MCF 10A (cell line): ENCODE measurements at regions not wholly inside any gene's neighbourhood (a gene's known extent, or its start where the extent isn't known, plus 50 kb on each side); places are given as distances from the start of the nearest gene placed in this dataset.

Experiments used
- BruUV-seq: library from RNA; stranded (reverse); fragments of 400-500 nt; replicated peaks from 2 replicates; lab custom pipeline; 2021; lab: Mats Ljungman, UMichigan
- CTCF ChIA-PET: fragments of 300-600 bp; sonication (Branson Sonifier 250); formaldehyde crosslinking; extraction: SDS; loops from one replicate; lab custom pipeline; 2021; ENCODE audit warnings: antibody characterized with exemption, inconsistent platforms; lab: Yijun Ruan, JAX
- POLR2A ChIA-PET: fragments of 300-600, 350-650 bp; sonication (Branson Sonifier 250); formaldehyde crosslinking; extraction: SDS; loops from one replicate; lab custom pipeline; 2020; ENCODE audit warnings: antibody characterized with exemption, inconsistent platforms; lab: Yijun Ruan, JAX
- DNase-seq: peaks from one replicate; pipeline ENCODE4 v3.0.0-alpha.2; 2018; ENCODE audit not compliant: unreplicated experiment
- H3K27ac Mint-ChIP-seq: one replicate; pipeline ENCODE4 v1.8.0; 2022; ENCODE audit warnings: mild to moderate bottlenecking, low read depth, mixed read lengths; ENCODE audit not compliant: unreplicated experiment
- H3K27me3 Mint-ChIP-seq: one replicate; pipeline ENCODE4 v1.8.0; 2022; ENCODE audit warnings: mixed read lengths; ENCODE audit not compliant: insufficient read depth, unreplicated experiment
- H3K36me3 Mint-ChIP-seq: one replicate; pipeline ENCODE4 v1.8.0; 2022; ENCODE audit warnings: mild to moderate bottlenecking, moderate library complexity, mixed read lengths; ENCODE audit not compliant: insufficient read depth, unreplicated experiment
- H3K4me1 Mint-ChIP-seq: one replicate; pipeline ENCODE4 v1.8.0; 2022; ENCODE audit warnings: mixed read lengths; ENCODE audit not compliant: insufficient read depth, unreplicated experiment
- H3K4me3 Mint-ChIP-seq: one replicate; pipeline ENCODE4 v1.8.0; 2022; ENCODE audit warnings: mild to moderate bottlenecking, moderate library complexity, mixed read lengths; ENCODE audit not compliant: unreplicated experiment
- H3K9me3 Mint-ChIP-seq: one replicate; pipeline ENCODE4 v1.8.0; 2022; ENCODE audit warnings: mixed read lengths; ENCODE audit not compliant: unreplicated experiment
- intact Hi-C: fragments of 100-400 bp; cut with micrococcal nuclease; formaldehyde crosslinking; loops from 2 replicates; pipeline ENCODE4 v1.14.1; 2022
- TF ChIP-seq, protein P1 (sequence below): fragments of 200-600 bp; IDR thresholded peaks from one replicate; pipeline ENCODE4 v1.8.0; 2022; ENCODE audit warnings: antibody characterized with exemption, mild to moderate bottlenecking; ENCODE audit not compliant: unreplicated experiment

DNA sequence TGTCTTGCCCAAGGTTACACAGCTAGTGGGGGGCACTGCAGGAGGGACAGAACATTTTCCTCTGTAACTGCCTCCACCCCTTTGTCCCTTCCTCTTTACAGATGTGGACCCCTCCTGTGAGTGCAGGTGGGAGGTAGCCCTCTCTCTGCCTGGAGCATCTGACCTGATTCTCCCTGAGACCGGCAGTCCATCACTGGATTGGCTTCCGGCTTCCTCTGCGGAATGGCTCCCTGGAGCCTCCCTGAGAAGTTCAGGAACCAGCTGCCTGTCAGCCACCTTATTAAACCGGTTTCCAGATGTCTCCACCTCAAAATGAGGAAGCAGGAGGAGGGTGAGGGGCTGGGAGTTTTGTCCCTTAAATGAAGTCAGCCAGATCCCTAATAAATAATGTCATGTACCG is 67.3 kb upstream of the TNP1 start:
- CTCF ChIA-PET: interaction anchor here (0.7 kb wide), 1 partner anchor 785 kb away, joined by 3 read pairs; no protein-coding TSS in a partner anchor
- no peaks in the 10 kb centered on the region for H3K4me1 Mint-ChIP-seq
- TF ChIP-seq, protein P1, sequence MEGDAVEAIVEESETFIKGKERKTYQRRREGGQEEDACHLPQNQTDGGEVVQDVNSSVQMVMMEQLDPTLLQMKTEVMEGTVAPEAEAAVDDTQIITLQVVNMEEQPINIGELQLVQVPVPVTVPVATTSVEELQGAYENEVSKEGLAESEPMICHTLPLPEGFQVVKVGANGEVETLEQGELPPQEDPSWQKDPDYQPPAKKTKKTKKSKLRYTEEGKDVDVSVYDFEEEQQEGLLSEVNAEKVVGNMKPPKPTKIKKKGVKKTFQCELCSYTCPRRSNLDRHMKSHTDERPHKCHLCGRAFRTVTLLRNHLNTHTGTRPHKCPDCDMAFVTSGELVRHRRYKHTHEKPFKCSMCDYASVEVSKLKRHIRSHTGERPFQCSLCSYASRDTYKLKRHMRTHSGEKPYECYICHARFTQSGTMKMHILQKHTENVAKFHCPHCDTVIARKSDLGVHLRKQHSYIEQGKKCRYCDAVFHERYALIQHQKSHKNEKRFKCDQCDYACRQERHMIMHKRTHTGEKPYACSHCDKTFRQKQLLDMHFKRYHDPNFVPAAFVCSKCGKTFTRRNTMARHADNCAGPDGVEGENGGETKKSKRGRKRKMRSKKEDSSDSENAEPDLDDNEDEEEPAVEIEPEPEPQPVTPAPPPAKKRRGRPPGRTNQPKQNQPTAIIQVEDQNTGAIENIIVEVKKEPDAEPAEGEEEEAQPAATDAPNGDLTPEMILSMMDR: no peak
- no peak overlapping the region for H3K27ac Mint-ChIP-seq
- no peaks in the 10 kb centered on the region for H3K9me3 Mint-ChIP-seq
- DNase-seq: no peak
- no TSS peak for BruUV-seq
- H3K4me3 Mint-ChIP-seq: no peak overlapping the region
- intact Hi-C loops: no loop called here
- H3K27me3 Mint-ChIP-seq: no peaks in the 10 kb centered on the region
- no peaks in the 10 kb centered on the region for H3K36me3 Mint-ChIP-seq
- POLR2A ChIA-PET: no interaction called here

DNA sequence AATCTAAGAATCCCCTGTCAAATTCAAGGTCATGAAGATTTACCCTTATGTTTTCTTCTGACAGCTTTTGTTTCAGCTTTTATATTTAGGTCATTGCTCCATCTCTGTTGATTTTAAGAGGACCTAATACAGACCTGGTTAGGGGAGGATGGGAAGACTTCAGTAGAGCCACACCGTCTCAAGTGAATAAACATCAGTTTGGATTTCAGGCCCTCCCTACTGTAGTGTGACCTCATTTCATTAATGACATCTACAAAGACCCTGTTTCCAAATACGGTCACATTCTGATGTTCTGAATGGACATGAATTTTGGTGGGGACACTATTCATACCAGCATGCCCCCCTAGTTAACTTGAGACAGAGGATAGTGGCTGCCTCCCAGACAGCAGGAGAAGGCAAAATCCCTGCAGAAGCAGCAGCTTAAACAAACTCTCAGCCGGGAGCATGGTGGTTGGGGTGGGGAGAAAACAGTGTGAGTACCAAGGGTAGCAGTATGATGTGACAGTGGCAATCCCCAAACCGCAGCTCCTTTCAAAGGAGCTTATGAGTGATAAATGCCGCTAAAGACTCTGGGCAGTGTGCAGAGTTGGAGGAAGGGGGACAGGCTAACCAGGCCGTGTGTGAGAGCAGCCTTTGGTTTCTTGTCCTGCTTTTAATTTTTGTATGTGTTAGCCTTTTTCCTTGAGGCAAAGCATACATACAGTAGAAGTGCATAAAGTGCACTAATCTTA is 65.9 kb upstream of the TNP1 start:
- Mint-ChIP-seq H3K27me3 (no peaks in the 10 kb centered on the region), H3K4me3 (no peak overlapping the region), H3K4me1 (no peaks in the 10 kb centered on the region), H3K9me3 (no peaks in the 10 kb centered on the region), H3K27ac (no peak overlapping the region), H3K36me3 (no peaks in the 10 kb centered on the region)
- ChIA-PET POLR2A (no interaction called here), CTCF (interaction anchor here (0.7 kb wide), 1 partner anchor 13 kb away, joined by 3 read pairs; no protein-coding TSS in a partner anchor)
- TF ChIP-seq, protein P1: no peak
- intact Hi-C loops: no loop called here
- BruUV-seq: no TSS peak
- DNase-seq: no peak

DNA sequence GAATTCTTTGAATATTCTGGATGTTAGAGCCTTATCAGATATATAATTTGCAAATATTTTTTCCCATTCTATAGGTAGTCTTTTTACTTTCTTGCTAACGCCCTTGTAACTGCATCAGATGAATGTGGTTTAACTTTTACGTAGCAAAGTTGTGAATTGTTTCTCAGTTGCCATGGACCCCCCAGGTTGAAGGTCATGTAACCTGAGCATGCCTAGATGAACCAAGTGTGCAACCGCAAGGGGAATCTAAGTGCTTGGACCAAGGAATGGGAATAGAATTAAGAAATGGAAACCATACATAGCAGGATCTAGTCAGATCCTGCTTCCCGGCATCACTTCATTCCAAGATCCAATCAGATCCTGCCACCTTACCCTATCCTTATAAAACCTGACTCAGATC is 65.1 kb upstream of the TNP1 start:
- Mint-ChIP-seq H3K4me3 (no peak overlapping the region), H3K36me3 (no peaks in the 10 kb centered on the region), H3K27ac (no peak overlapping the region), H3K9me3 (no peaks in the 10 kb centered on the region), H3K4me1 (no peaks in the 10 kb centered on the region), H3K27me3 (no peaks in the 10 kb centered on the region)
- no TSS peak for BruUV-seq
- TF ChIP-seq, protein P1: no peak
- intact Hi-C loops: no loop called here
- DNase-seq: no peak
- POLR2A ChIA-PET: no interaction called here
- CTCF ChIA-PET: no interaction called here

DNA sequence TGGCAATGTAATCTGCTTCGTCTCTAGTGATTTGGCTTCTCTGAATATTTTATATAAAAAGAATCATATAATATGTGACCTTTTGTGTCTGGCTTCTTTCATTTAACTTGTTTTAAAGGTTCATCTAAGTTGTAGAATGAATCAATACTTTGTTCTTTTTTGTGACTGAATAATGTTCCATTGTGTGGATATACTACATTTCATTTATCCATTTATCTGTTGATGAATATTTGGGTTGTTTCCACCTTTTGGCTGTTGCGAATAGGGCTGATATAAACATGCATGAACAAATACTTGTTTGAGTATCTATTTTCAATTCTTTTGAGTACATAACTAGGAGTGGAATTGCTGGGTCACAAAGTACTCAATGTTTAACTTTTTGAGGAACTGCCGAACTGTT is 63.8 kb upstream of the TNP1 start:
- no TSS peak for BruUV-seq
- CTCF ChIA-PET: interaction anchor here (0.7 to 1.0 kb wide), 2 partner anchors 31 to 225 kb away, joined by 3 to 4 read pairs; no protein-coding TSS in a partner anchor
- H3K4me1 Mint-ChIP-seq: peaks cover under 1% of the 10 kb centered on the region

More for the DNA sequence above, 63.8 kb upstream of the TNP1 start:
- POLR2A ChIA-PET: no interaction called here
- H3K27me3 Mint-ChIP-seq: no peaks in the 10 kb centered on the region
- no peaks in the 10 kb centered on the region for H3K9me3 Mint-ChIP-seq
- H3K36me3 Mint-ChIP-seq: no peaks in the 10 kb centered on the region
- no peak overlapping the region for H3K27ac Mint-ChIP-seq
- no peak overlapping the region for H3K4me3 Mint-ChIP-seq
- TF ChIP-seq, protein P1: no peak
- DNase-seq: no peak
- intact Hi-C loops: no loop called here
